Keratinocyte (primary cell): ENCODE measurements at regions not wholly inside any gene's neighbourhood (a gene's known extent, or its start where the extent isn't known, plus 50 kb on each side); places are given as distances from the start of the nearest gene placed in this dataset.

Experiments
- DNase-seq: peaks from one replicate; pipeline ENCODE4 v3.0.0-alpha.2; 2011; ENCODE audit warnings: low read depth, missing footprints, low spot score
- FAIRE-seq: peaks from 2 replicates; lab custom pipeline; 2011; peaks lifted over from hg19 to GRCh38; lab: Jason Lieb, UNC
- H2AFZ ChIP-seq: 2 replicates; pipeline ENCODE4 v1.6.0; 2012; ENCODE audit warnings: low read length, control low read depth, inconsistent platforms; ENCODE audit not compliant: control insufficient read depth
- H3K27ac ChIP-seq: 2 replicates; pipeline ENCODE4 v1.5.1; 2011; ENCODE audit warnings: low read length; ENCODE audit not compliant: control insufficient read depth, insufficient read depth
- H3K27me3 ChIP-seq: 3 replicates; pipeline ENCODE4 v1.6.0; 2011; ENCODE audit warnings: low read length; ENCODE audit not compliant: control insufficient read depth, insufficient read depth; ENCODE audit errors: extremely low read depth
- H3K36me3 ChIP-seq, 2 experiments: 2 replicates in 1 of 2; 3 replicates in 1 of 2; pipeline ENCODE4 v1.5.1; 2011; ENCODE audit warnings: low read length in 2 of 2, mild to moderate bottlenecking in 1 of 2; ENCODE audit not compliant: control insufficient read depth in 2 of 2, insufficient read depth in 2 of 2; ENCODE audit errors: extremely low read depth in 1 of 2
- H3K4me1 ChIP-seq: 3 replicates; pipeline ENCODE4 v1.5.1; 2011; ENCODE audit warnings: low read length; ENCODE audit not compliant: control insufficient read depth, insufficient read depth; ENCODE audit errors: extremely low read depth
- H3K4me2 ChIP-seq: 3 replicates; pipeline ENCODE4 v1.6.0; 2011; ENCODE audit warnings: low read depth, low read length; ENCODE audit not compliant: control insufficient read depth, insufficient read depth; ENCODE audit errors: extremely low read depth
- H3K4me3 ChIP-seq, 3 experiments: fragments of 200-600 bp in 1 of 3; sonication (generic) in 1 of 3; 2 replicates in 2 of 3; 3 replicates in 1 of 3; pipeline ENCODE4 v1.5.1; 2011 to 2016; ENCODE audit warnings: low read length in 3 of 3, mild to moderate bottlenecking in 3 of 3, control low read depth in 2 of 3, inconsistent platforms in 1 of 3, low read depth in 1 of 3, mixed read lengths in 1 of 3, mixed run types in 1 of 3, moderate library complexity in 1 of 3; ENCODE audit not compliant: control insufficient read depth in 2 of 3, insufficient read depth in 2 of 3; ENCODE audit errors: extremely low read depth in 1 of 3
- H3K79me2 ChIP-seq: 2 replicates; pipeline ENCODE4 v1.6.0; 2012; ENCODE audit warnings: low read length; ENCODE audit not compliant: control insufficient read depth, insufficient read depth
- H3K9ac ChIP-seq: 3 replicates; pipeline ENCODE4 v1.6.0; 2011; ENCODE audit warnings: low read length; ENCODE audit not compliant: control insufficient read depth, insufficient read depth; ENCODE audit errors: extremely low read depth
- H3K9me1 ChIP-seq: 3 replicates; pipeline ENCODE4 v1.6.0; 2011; ENCODE audit warnings: low read length; ENCODE audit not compliant: control insufficient read depth, insufficient read depth; ENCODE audit errors: extremely low read depth
- H3K9me3 ChIP-seq: 2 replicates; pipeline ENCODE4 v1.5.1; 2012; ENCODE audit warnings: low read depth, low read length; ENCODE audit not compliant: control insufficient read depth
- H4K20me1 ChIP-seq: 3 replicates; pipeline ENCODE4 v1.6.0; 2011; ENCODE audit warnings: low read length; ENCODE audit not compliant: control insufficient read depth, insufficient read depth; ENCODE audit errors: extremely low read depth
- CTCF ChIP-seq, 3 experiments: IDR thresholded peaks in 1 of 3; conservative IDR thresholded peaks in 1 of 3; optimal IDR thresholded peaks in 1 of 3; 2 replicates in 2 of 3; 3 replicates in 1 of 3; pipeline versions ENCODE3 to v1.5.1; 2011; ENCODE audit warnings: low read length in 3 of 3, mild to moderate bottlenecking in 3 of 3, moderate library complexity in 2 of 3, control low read depth in 1 of 3, inconsistent platforms in 1 of 3; ENCODE audit not compliant: insufficient read depth in 2 of 3; ENCODE audit errors: extremely low read depth in 1 of 3
- EZH2 ChIP-seq: IDR thresholded peaks from one replicate; pipeline ENCODE4 v1.6.1; 2012; ENCODE audit warnings: inconsistent platforms, mild to moderate bottlenecking, low read length, moderate library complexity
- dilution Hi-C: fragments of 300-500 bp; cut with MboI; formaldehyde crosslinking; loops from one replicate; pipeline ENCODE4 v1.7.0; 2020; ENCODE audit warnings: low sequenced_read_pairs; ENCODE audit not compliant: extremely low pct_ligation_motif_present

- dilution Hi-C loops, result no loop called here
- no peak for FAIRE-seq
Observed at GRCh38 chr17:69719474-69720048, 305.1 kb downstream of the MAP2K6 start.

GRCh38 chr17:69722518-69722917 is 308.0 kb downstream of the MAP2K6 start:
- DNase-seq, result no peak
- Histone ChIP-seq H3K4me3 (no peak overlapping the region), H4K20me1 (no peaks in the 10 kb centered on the region), H3K4me2 (no peak overlapping the region), H3K4me1 (no peaks in the 10 kb centered on the region), H2AFZ (no peak overlapping the region), H3K27me3 (no peaks in the 10 kb centered on the region), H3K79me2 (no peaks in the 10 kb centered on the region), H3K27ac (no peak overlapping the region), H3K9me3 (no peaks in the 10 kb centered on the region), H3K9me1 (no peaks in the 10 kb centered on the region), H3K9ac (no peak overlapping the region), H3K36me3 (no peaks in the 10 kb centered on the region)
- dilution Hi-C loops, result no loop called here
- no peak for FAIRE-seq
- TF ChIP-seq EZH2, result no peak
- TF ChIP-seq CTCF (optimal IDR thresholded peaks at IDR 0.05 in 1 of 3, IDR thresholded peaks at IDR 0.05 in 1 of 3, conservative IDR thresholded peaks at IDR 0.05 in 1 of 3; ENCODE audit: extremely low read depth in 1 of 3, insufficient read depth in 2 of 3, low read length in 3 of 3), result no peak

More at GRCh38 chr17:69719474-69720048, 305.1 kb downstream of the MAP2K6 start:
- Histone ChIP-seq H3K4me3 (no peak overlapping the region), H3K36me3 (no peaks in the 10 kb centered on the region), H3K9ac (no peak overlapping the region), H4K20me1 (no peaks in the 10 kb centered on the region), H3K79me2 (no peaks in the 10 kb centered on the region), H3K4me2 (no peak overlapping the region), H3K9me1 (no peaks in the 10 kb centered on the region), H3K4me1 (no peaks in the 10 kb centered on the region), H3K27me3 (no peaks in the 10 kb centered on the region), H2AFZ (no peak overlapping the region), H3K27ac (no peak overlapping the region), H3K9me3 (no peaks in the 10 kb centered on the region)
- DNase-seq, result no peak
- no peak for TF ChIP-seq CTCF (optimal IDR thresholded peaks at IDR 0.05 in 1 of 3, IDR thresholded peaks at IDR 0.05 in 1 of 3, conservative IDR thresholded peaks at IDR 0.05 in 1 of 3; ENCODE audit: extremely low read depth in 1 of 3, insufficient read depth in 2 of 3, low read length in 3 of 3)
- no peak for TF ChIP-seq EZH2
